HG03135 (cell line): ENCODE measurements at regions not wholly inside any gene's neighbourhood (a gene's known extent, or its start where the extent isn't known, plus 50 kb on each side); places are given as distances from the start of the nearest gene placed in this dataset.

Experiments
- ATAC-seq: cut with Tn5 transposase; IDR thresholded peaks from one replicate; pipeline ENCODE4 v1.9.1; 2021; ENCODE audit warnings: mild to moderate bottlenecking, moderate library complexity; ENCODE audit not compliant: unreplicated experiment

GRCh38 chrX:124820738-124821137 lies 474.4 kb downstream of the SH2D1A start:
- ATAC-seq, result no peak

DNA sequence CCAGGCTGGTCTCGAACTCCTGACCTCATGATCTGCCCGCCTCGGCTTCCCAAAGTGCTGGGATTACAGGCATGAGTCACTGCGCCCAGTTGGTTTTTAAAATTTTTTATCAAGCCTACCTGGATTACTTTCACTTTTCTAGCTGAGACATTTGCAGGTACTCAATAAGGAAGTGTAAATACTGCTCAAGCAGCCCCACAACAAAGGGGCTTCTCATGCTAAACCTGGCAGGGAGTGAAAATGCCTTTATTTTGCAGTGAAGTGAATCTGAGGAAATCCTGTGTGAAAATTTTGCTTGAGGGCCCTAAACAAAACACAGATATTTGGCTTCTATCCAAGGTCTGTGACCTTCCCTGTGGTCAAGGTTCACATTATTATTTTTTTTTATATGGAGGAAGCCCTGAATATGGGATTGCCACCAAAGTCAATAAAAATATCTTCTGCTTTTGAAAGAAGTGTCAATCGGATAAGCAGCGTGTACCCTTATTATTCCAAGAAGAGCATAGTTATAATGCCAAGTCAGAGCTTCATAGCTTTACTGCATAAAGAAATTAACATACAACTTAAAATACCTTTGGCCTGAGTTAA lies 481.0 kb downstream of the SH2D1A start:
- ATAC-seq, result no peak

DNA sequence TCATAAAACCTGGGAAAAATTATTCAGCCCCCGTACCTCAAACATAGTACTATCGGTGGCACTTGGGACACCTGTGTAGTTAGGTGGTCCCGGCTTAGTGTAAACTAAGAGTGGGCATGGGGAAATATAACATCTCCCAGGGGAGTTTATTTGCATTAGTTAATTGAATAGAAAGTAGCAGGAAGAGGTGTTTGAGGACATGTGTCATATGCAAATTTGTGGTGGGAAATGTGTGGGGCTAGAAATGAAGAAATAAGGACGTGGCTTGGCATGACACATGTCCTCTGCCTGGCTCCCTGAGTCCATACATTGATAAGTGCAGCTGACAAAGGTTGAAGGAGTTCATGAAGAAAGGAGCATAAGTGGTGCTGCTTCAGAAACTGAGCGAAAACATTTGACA lies 483.6 kb downstream of the SH2D1A start:
- ATAC-seq, result no peak

DNA sequence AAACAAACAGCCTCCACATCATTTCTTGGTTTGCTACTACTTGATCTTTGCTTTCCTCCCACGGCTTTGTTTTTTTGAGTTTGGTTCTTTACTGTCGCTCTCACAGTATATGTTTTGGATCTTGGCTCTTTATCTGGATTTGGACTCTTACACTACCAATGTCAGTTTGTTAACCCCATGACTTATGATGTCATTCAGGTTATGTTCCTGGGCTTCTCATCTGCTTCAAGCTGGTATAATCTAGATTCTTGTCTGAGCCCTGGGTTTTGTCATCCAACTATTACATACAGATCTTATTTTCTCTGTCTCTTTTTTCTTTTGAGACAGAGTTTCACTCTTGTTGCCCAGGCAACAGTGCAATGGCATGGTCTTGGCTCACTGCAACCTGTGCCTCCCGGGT lies 482.9 kb upstream of the TEX13C start:
- ATAC-seq, result no peak

GRCh38 chrX:124842205-124842604 lies 477.5 kb upstream of the TEX13C start:
- no peak for ATAC-seq

DNA sequence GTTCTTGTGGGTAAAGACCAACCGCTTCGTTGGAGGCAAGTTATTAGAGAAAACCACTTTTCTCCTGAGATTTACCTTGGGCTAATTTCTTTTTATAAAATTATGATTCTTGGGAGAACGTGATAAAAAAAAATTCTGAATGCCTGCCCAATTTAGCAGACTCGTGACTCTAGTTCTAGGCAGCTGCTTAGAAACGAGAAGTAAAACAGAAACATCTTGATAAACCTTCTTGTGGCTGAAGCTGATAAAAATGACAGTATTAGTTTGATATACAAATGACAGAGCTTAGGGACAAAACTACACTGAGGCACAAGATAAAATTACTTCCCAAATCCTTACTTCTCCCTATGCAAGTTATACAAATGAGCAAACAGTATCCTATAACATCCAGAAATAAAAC lies 458.9 kb upstream of the TEX13C start:
- ATAC-seq, result no peak

- ATAC-seq, result no peak
Observed at GRCh38 chrX:124862301-124862700, 457.4 kb upstream of the TEX13C start.

GRCh38 chrX:124863303-124863702 lies 456.4 kb upstream of the TEX13C start:
- ATAC-seq, result no peak

DNA sequence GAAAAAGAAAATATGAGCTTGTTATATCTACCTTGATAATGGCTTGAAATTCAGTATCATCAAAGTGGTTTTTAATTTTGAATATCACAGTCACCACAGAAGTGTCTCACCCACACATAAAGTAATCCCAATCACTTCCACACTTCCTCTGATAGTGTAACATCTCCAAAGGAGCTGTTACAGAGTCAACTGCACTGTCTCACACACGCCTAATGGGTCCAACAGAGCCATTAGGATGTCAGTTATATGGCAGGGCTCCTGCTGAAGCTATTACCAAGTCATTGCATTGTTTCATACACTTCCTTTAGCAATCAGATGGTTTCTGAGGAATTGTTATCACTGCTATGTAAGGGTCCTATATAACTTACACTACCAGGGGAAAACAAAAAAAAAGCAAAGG lies 432.1 kb upstream of the TEX13C start:
- no peak for ATAC-seq

DNA sequence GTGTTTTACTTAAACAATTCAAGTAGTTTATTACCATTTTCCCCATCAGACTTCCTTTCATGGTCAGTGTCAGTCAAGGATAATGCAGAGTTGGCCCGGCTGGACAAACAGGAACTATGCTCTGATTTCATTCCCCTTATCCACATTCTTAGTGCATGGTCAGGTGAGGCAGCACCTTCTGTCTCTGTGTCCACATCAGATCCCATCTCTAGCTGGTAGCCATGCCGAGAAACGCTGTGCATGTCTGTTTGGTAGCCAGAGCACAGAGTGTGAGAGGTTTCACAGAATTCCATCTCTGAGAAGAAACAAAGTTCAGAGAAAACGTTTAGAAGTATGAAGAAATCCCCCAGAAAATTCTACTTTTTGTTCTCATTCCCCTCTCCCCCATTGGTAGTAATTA lies 423.7 kb upstream of the TEX13C start:
- no peak for ATAC-seq

- no peak for ATAC-seq
Observed at GRCh38 chrX:124902953-124903352, 416.7 kb upstream of the TEX13C start.

GRCh38 chrX:124910611-124911010 lies 409.1 kb upstream of the TEX13C start:
- no peak for ATAC-seq

DNA sequence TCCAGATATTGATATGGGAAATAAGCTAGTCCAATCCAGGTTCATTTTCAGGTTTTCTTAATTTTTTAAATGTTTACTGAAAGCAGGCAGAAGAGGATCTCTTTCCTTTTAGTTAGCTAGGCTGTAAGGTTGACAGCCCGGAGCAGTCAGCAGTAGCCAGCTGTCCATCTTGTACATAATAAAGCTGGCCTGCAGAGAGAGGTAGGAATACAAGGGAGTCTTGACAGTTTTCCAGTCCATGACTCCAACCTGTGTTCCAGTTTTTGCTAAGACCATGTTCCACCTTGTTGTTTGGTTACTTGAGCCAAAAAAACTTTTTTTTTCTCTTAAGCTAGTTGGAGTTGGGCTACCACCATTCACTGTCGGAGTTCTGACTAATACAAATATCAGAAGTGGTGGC lies 402.7 kb upstream of the TEX13C start:
- ATAC-seq, result no peak

DNA sequence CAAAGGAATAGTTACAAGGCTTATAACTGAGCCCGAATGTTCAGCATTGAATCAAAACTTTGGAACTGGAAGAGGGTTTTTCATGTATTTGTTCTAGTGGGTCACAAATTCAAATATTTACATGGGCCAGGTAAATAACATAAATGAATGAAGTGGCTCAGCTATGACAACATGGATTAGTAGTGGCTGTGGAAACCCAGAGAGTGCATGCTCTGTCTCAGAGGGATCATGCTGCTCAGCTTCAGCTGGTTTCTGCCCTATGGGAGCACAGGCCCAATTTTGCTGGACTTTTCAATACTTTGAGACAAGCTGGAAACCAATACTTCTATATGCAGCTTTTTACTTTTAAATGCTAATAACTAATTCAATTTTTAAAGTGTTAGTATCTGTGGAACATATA lies 394.0 kb upstream of the TEX13C start:
- ATAC-seq, result no peak

DNA sequence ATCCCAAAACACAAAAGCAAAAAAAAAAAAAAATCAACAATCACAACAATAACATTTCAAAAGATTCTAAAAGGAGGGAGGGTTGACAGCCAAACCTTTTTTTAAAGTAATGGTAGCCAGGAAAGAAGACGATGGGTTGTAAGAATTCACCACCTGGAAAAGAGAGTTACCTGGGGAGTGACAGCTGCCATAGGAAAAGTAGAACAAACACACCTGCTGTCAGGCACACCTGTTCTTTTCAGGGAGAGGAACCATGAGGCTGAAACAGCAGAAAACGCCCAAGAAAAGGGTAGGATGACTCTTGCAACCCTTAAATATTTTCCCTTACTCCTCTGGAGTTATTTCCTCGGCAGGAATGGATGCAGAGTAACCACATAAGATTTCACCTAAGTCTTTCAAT lies 388.4 kb upstream of the TEX13C start:
- ATAC-seq, result no peak

GRCh38 chrX:124931958-124932357 lies 387.7 kb upstream of the TEX13C start:
- ATAC-seq, result no peak

DNA sequence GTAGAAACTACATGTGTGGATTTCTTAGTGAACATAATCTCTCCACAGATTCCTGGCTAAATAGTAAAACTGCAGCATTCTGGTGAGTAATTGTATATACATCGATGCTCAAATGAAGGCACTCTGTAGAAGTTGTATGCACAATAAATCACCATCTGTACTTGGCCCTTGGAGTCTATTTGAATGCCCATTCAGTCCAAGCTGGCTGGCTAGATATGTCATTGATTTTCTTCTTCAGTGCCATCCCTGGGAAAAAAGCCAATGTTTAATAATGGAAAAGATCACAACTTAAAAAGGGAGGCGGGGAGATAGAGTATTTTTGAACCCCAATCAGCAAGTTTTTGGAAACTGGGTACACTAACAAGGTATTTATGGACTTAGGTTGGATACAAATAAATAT lies 381.0 kb upstream of the TEX13C start:
- ATAC-seq, result no peak

DNA sequence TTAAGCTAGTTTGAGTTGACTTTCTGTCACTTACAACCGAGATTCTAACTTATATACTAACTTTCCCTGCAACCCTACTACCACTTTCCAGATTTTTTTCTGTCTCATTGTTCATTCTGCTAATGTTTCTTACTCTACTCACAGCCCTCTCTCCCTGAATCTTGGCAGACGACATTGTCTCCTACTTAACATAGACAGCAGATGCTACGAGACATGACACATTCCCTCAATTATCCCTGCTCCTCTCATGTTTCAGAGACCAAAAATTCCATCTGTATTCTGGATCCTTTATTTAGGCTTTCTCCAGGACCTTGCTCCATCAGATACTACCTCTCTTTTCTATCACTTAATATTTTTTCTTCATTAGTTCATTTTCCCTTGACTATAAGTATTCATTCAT lies 379.1 kb upstream of the TEX13C start:
- ATAC-seq, result no peak

DNA sequence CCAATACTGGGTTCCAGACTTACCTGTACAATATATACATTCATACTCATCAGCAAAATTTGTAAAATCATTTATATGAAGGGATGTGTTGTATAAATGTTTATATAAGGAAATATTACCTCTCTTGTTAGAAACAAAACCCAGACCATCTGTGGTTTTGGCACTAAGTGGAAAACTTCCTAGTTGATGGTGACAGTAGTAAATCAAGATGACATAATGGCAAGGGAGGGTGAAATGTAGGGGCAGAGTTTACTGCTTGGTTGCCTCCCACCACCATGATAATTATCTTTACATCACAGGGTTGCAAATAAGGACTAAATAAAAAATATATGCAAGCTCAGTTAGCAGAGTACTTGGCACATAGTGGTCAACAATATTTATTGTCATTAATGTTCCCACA lies 365.3 kb upstream of the TEX13C start:
- ATAC-seq, result no peak

DNA sequence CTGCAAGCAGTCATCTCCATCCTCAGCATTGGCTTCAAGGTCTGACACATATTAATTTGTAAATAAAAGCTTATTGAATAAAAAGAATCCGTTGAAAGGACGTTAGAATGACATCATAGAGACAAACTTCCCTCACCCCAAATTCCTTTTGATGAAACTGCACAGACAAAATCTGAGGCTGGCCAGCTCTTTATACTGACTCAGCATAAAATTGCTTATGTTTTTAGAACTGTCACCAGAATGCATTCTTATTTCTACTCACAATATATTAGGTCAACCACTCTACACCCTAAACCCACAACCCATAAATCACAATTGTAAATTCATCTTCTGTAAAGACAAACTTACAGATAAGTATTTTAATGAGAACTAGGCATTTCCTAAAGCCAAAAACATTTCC lies 359.2 kb upstream of the TEX13C start:
- no peak for ATAC-seq

GRCh38 chrX:124963717-124964116 lies 356.0 kb upstream of the TEX13C start, which contains the start of gene TENM1:
Gene TENM1 (minus strand): TSS chrX:124963817.
- no peak for ATAC-seq

- ATAC-seq, result no peak
Observed at GRCh38 chrX:124975456-124975855, 344.2 kb upstream of the TEX13C start.

DNA sequence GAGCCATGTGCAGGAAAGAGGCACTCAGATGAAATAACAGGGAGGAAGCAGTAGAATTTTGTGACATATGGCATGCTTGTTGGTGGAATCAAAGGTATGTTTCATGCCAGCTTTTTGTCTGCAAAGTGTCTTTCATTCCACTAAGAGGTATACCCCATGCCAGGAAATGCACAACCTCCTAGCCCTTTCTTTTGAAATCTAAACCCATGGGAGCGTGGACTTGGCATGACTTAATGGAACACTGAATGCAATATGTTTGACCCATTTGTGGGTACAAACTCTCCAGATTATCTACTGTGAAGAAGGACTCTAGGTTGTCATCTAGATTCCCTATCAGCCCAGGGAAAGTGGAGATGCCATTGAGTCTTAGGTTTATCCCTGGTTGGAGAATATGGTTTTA lies 338.3 kb upstream of the TEX13C start:
- ATAC-seq, result no peak
